Brain microvascular endothelial cell (primary cell): ENCODE measurements at regions not wholly inside any gene's neighbourhood (a gene's known extent, or its start where the extent isn't known, plus 50 kb on each side); places are given as distances from the start of the nearest gene placed in this dataset.

Experiments
- DNase-seq: peaks from one replicate; pipeline ENCODE4 v3.0.0-alpha.2; 2020
- H3K27ac ChIP-seq: fragments of 250-450 bp; sonication (Bioruptor Pico); 2 replicates; pipeline ENCODE4 v1.5.1; 2020; ENCODE audit warnings: mild to moderate bottlenecking, moderate library complexity
- H3K27me3 ChIP-seq: fragments of 250-450 bp; sonication (Bioruptor Pico); replicated peaks from 2 replicates; pipeline ENCODE4 v1.5.1; 2020; ENCODE audit warnings: mild to moderate bottlenecking
- H3K36me3 ChIP-seq: fragments of 250-450 bp; sonication (Bioruptor Pico); replicated peaks from 2 replicates; pipeline ENCODE4 v1.5.1; 2020; ENCODE audit warnings: mild to moderate bottlenecking
- H3K4me3 ChIP-seq: 2 replicates; pipeline ENCODE4 v1.5.1; 2011; ENCODE audit warnings: low read depth, mild to moderate bottlenecking, control low read depth, low read length, moderate library complexity
- CTCF ChIP-seq: IDR thresholded peaks from 2 replicates; pipeline ENCODE4 v1.5.1; 2011; ENCODE audit warnings: low read depth, mild to moderate bottlenecking, moderate library complexity, low read length, control low read depth, inconsistent platforms; ENCODE audit errors: missing control alignments
- in situ Hi-C: cut with HindIII; loops from 2 replicates; pipeline ENCODE4 v1.10.0; 2017; ENCODE audit warnings: low sequenced_read_pairs, low pct_ligation_motif_present

DNA sequence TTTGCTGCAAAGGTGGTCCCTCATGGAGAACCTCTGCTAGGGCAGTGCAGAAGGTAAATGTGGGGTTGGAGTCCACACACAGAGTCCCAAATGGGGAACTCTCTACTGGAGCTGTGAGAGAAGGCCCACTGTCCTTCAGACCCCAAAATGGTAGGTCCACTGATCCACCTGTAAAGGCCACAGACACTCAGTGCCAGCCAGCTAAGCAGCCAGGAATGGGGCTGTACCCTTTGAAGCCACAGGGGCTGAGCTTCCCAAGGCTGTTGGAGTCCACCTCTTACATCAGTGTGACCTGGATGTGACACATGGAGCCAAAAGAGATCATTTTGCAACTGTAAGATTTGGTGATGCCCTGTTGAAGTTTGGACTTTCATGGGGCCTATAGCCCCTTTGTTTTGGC is 252.4 kb upstream of the GULP1 start:
- in situ Hi-C loops: no loop called here
- no peak for DNase-seq
- no peak for TF ChIP-seq CTCF
- no peaks in the 10 kb centered on the region for H3K36me3 ChIP-seq
- no peaks in the 10 kb centered on the region for H3K27me3 ChIP-seq
- no peak overlapping the region for H3K4me3 ChIP-seq
- H3K27ac ChIP-seq: no peak overlapping the region

DNA sequence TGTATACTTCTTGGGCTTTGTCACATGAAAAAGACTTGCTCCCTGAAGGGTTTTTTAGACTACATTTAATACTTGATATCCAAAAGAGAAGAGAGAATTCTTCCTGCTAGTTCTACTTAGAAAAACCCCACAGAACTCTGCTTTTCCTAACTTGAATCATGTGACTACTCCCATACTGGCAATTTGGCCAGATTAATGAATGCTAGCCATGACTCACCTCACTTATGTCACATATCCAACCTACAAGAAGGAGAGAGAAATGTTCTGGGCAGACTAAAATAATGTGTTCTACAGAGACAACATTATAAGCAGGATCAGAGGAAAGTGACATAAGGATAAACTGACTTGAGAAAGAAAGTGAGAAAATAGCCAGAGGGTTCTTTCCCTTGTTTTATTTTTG is 249.3 kb upstream of the GULP1 start:
- Histone ChIP-seq H3K4me3 (no peak overlapping the region), H3K36me3 (no peaks in the 10 kb centered on the region), H3K27me3 (no peaks in the 10 kb centered on the region), H3K27ac (no peak overlapping the region)
- no peak for TF ChIP-seq CTCF
- peak; percentile 54 for DNase-seq
- in situ Hi-C loops: no loop called here

DNA sequence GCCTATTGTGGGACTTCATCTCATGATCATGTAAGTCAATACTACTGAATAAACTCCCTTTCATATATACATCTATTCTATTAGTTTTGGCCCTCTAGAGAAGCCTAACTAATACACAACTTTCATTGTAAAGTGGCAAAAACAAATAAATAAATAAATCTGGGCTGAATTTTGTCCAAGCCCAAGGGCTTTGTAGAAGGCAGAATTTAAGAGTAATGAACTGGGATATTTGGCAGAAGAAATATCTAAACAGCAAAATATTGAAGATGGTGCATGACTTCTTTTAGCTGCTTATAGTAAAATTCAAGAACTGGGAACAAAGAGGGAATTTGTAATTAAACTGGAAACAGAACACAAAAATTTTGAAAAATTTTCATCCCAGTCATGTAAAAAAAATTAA is 246.7 kb upstream of the GULP1 start:
- Histone ChIP-seq H3K27ac (no peak overlapping the region), H3K27me3 (no peaks in the 10 kb centered on the region), H3K36me3 (no peaks in the 10 kb centered on the region), H3K4me3 (no peak overlapping the region)
- TF ChIP-seq CTCF: no peak
- in situ Hi-C loops: no loop called here
- DNase-seq: no peak

DNA sequence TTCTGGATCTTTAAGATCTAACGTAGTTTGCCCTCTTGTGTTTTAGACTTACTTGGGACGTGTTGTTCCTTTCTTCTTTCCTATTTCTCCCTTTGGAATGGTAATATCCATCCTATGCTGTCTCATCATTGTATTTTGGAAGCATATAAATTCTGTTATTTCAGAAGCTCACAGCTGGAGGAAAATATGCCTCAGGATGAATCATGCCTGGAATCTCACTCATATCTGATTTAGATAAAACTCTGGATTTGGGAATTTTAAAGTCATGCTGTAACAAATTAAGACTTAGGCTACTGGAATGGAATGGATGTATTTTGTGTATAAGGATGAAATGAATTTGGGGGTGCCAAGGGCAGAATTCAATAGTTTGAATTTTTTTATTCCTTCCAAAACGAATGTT is 245.2 kb upstream of the GULP1 start:
- H3K27me3 ChIP-seq: no peaks in the 10 kb centered on the region
- no peak for TF ChIP-seq CTCF
- H3K4me3 ChIP-seq: no peak overlapping the region
- peak; percentile 42 for DNase-seq
- no peak overlapping the region for H3K27ac ChIP-seq
- no peaks in the 10 kb centered on the region for H3K36me3 ChIP-seq
- in situ Hi-C loops: no loop called here

DNA sequence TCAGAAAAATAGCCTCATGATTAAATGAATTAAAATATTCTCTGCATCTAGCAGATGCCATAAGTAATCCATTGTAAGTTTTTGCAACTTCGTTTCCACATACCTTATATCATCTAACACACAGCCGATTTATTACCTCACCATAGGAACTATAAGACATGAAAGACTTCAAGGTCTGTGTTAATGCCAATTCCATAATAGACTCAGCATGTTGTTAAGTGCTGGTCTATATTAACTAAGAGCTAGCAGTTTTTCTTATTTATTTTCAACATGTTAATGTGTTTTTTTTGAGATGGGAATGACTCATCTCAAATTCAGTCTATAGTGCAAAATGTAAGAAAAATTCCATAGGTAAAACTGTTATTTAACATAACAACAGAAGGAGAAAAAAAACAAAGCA is 243.9 kb upstream of the GULP1 start:
- Histone ChIP-seq H3K36me3 (no peaks in the 10 kb centered on the region), H3K27ac (no peak overlapping the region), H3K27me3 (no peaks in the 10 kb centered on the region), H3K4me3 (no peak overlapping the region)
- TF ChIP-seq CTCF: no peak
- DNase-seq: no peak
- in situ Hi-C loops: no loop called here

DNA sequence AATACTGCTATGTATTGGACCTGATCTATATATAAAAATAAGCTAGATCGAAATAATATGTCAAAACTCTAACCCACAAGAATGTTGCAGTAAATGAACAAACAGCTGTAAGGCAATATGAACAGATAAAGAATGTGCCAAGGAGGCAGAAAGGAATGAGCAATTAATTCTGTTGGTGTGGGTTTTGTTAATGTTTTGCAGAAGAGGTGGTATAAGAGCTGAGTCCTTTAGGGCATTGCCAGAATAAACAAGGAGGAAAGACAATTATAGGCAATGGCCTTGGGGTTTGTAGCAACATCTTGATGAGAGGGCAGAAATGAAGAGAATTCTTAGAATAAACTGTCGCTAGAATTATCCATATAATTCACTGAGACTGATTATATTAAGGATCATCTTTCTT is 240.9 kb upstream of the GULP1 start:
- Histone ChIP-seq H3K27ac (no peak overlapping the region), H3K27me3 (no peaks in the 10 kb centered on the region), H3K4me3 (no peak overlapping the region), H3K36me3 (no peaks in the 10 kb centered on the region)
- no peak for TF ChIP-seq CTCF
- no peak for DNase-seq
- in situ Hi-C loops: no loop called here
